ENCODE measurements at regions not wholly inside any gene's neighbourhood (a gene's known extent, or its start where the extent isn't known, plus 50 kb on each side); places are given as distances from the start of the nearest gene placed in this dataset.

DNA sequence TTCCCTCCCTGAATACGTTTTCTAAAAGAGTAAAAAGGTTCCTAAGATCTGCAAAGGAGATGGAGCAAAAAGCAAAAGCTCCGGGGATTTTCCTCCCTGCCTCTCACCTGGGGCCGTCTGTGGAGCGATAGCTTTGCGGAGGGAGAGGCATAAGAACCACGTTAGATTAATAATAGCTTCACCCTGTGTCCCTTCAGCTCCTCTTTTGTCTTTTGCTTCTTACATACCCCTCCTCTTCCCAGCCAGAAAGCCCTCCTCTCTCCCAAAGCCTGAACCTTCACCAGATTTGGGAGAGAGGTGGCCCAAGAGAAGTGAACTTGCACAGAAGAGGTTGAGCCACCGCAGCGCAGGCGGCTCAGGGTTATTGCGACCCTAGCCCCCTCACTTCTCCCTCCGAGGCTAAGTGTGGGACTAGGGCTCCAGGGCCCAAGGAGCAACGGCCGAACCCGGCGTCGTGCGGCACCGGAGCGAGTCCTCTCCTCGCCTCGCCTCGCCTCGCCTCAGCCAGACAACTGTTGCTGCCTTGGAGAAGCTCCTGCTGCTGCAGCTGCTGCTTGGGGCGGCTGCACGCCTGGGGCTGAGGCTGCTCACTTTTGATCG is 97.6 kb upstream of the HSD17B12 start:
- TF ChIP-seq EZH2 (IDR thresholded peaks at IDR 0.05) = no peak
- TF ChIP-seq POLR2AphosphoS5 (IDR thresholded peaks at IDR 0.05; ENCODE audit: borderline replicate concordance, low read depth, low read length) = no peak
- TF ChIP-seq FOXP2 (optimal IDR thresholded peaks at IDR 0.05; ENCODE audit: control extremely low read depth, extremely low read length, insufficient read depth) = no peak
